Fibroblast of upper back skin (primary cell): ENCODE measurements at regions not wholly inside any gene's neighbourhood (a gene's known extent, or its start where the extent isn't known, plus 50 kb on each side); places are given as distances from the start of the nearest gene placed in this dataset.
"Not testable (repeated sequence)": the region's sequence is repeated elsewhere in the genome, so short reads cannot be mapped to it uniquely, and the experiment has no call there.

Source experiments
- DNase-seq: peaks from one replicate; pipeline ENCODE4 v3.0.0-alpha.2; 2013

GRCh38 chr7:83306502-83306901 is 143.8 kb upstream of the PCLO start:
- no peak for DNase-seq

- no peak for DNase-seq
These were observed 142.3 kb upstream of the PCLO start for GRCh38 chr7:83305027-83305426.

GRCh38 chr7:83301416-83301815 is 138.7 kb upstream of the PCLO start:
- DNase-seq: peak; percentile 7

- DNase-seq: no peak
These were observed 127.5 kb upstream of the PCLO start for GRCh38 chr7:83290211-83290610.

- no peak for DNase-seq
These were observed 126.8 kb upstream of the PCLO start for GRCh38 chr7:83289419-83289993.

- no peak for DNase-seq
These were observed 118.0 kb upstream of the PCLO start for GRCh38 chr7:83280671-83281070.

- no peak for DNase-seq
These were observed 113.6 kb upstream of the PCLO start for GRCh38 chr7:83276250-83276649.

GRCh38 chr7:83273699-83274098 is 111.0 kb upstream of the PCLO start:
- no peak for DNase-seq

GRCh38 chr7:83271212-83272099 is 108.8 kb upstream of the PCLO start:
- DNase-seq: peak; percentile 49

- no peak for DNase-seq
These were observed 107.7 kb upstream of the PCLO start for GRCh38 chr7:83270407-83270806.

- peak; percentile 12 for DNase-seq
These were observed 104.5 kb upstream of the PCLO start for GRCh38 chr7:83267141-83267631.

GRCh38 chr7:83263442-83264034 is 100.9 kb upstream of the PCLO start:
- DNase-seq: peak; percentile 59

GRCh38 chr7:83259064-83259463 is 96.4 kb upstream of the PCLO start:
- no peak for DNase-seq

- DNase-seq: no peak
These were observed 85.3 kb upstream of the PCLO start for GRCh38 chr7:83248000-83248399.

GRCh38 chr7:83219231-83219630 is 56.5 kb upstream of the PCLO start:
- not testable (repeated sequence) for DNase-seq

- DNase-seq: no peak
These were observed 50.2 kb upstream of the PCLO start for GRCh38 chr7:83212883-83213282.
